Activated CD8-positive, alpha-beta T cell treated with anti-CD3 and anti-CD28 coated beads, Interleukin-2, amount 10 ng/mL, durations not matched to agents 7 days and 5 days (primary cell): ENCODE measurements at regions not wholly inside any gene's neighbourhood (a gene's known extent, or its start where the extent isn't known, plus 50 kb on each side); places are given as distances from the start of the nearest gene placed in this dataset.
"Not testable (repeated sequence)": the region's sequence is repeated elsewhere in the genome, so short reads cannot be mapped to it uniquely, and the experiment has no call there.

Experiments
- ATAC-seq: fragments of 150-1000 bp; cut with Tn5 transposase; one replicate; pipeline ENCODE4 v1.10.0; 2021; ENCODE audit warnings: moderate library complexity
- CTCF ChIA-PET: fragments of 350-600 bp; sonication (Branson Sonifier 250); formaldehyde crosslinking; loops from one replicate; lab custom pipeline; 2021; ENCODE audit warnings: antibody characterized with exemption; lab: Charles Lee
- POLR2A ChIA-PET: fragments of 350-600 bp; sonication (Branson Sonifier 250); formaldehyde crosslinking; loops from one replicate; lab custom pipeline; 2021; ENCODE audit warnings: antibody characterized with exemption; lab: Charles Lee
- DNase-seq: peaks from one replicate; pipeline ENCODE4 v3.0.0-alpha.2; 2020
- H3K27ac Mint-ChIP-seq: one replicate; pipeline ENCODE4 v1.8.0; 2021; ENCODE audit warnings: mild to moderate bottlenecking, mixed read lengths
- H3K27me3 Mint-ChIP-seq: one replicate; pipeline ENCODE4 v1.8.0; 2021; ENCODE audit warnings: low read depth, mixed read lengths
- H3K36me3 Mint-ChIP-seq: one replicate; pipeline ENCODE4 v1.8.0; 2021; ENCODE audit warnings: low read depth, mixed read lengths
- H3K4me1 Mint-ChIP-seq: one replicate; pipeline ENCODE4 v1.8.0; 2021; ENCODE audit warnings: low read depth, mixed read lengths
- H3K4me3 Mint-ChIP-seq: one replicate; pipeline ENCODE4 v1.8.0; 2021; ENCODE audit warnings: mild to moderate bottlenecking, mixed read lengths
- H3K9me3 Mint-ChIP-seq: one replicate; pipeline ENCODE4 v1.8.0; 2022; ENCODE audit warnings: mixed read lengths; ENCODE audit not compliant: insufficient read depth

- POLR2A ChIA-PET, H3K4me1 Mint-ChIP-seq, H3K36me3 Mint-ChIP-seq, H3K9me3 Mint-ChIP-seq, H3K27ac Mint-ChIP-seq, H3K4me3 Mint-ChIP-seq, ATAC-seq, CTCF ChIA-PET, DNase-seq, H3K27me3 Mint-ChIP-seq: not testable (repeated sequence)
Observed at GRCh38 chr4:3585567-3585966, 53.3 kb upstream of the LRPAP1 start.

DNA sequence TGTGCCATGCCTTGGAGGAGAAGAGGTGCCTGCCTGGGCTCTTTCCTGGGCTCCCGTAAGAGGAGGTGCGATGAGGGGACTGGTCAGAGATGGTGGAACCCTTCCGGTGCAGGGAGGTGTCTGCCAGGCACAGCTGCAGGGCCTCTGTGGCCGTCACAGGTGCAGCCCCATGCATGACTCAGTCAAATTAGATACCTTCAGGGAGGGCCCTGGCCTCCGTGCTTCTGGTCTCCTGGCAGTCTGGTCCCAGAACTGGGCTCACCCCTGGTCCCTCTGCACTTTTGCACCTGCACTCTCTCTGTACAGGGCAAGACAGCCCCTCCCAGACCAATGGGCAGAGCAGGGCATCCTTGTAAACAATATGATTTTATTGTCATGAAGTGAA is 49.9 kb upstream of the LRPAP1 start:
- CTCF ChIA-PET = no interaction called here
- POLR2A ChIA-PET = no interaction called here
- Mint-ChIP-seq H3K4me3 (no peak overlapping the region), H3K27me3 (peaks cover 6% of the 10 kb centered on the region), H3K27ac (no peak overlapping the region), H3K36me3 (no peaks in the 10 kb centered on the region), H3K4me1 (peaks cover 3% of the 10 kb centered on the region), H3K9me3 (no peaks in the 10 kb centered on the region)
- DNase-seq (no peak), ATAC-seq (no peak)
